ENCODE measurements at regions not wholly inside any gene's neighbourhood (a gene's known extent, or its start where the extent isn't known, plus 50 kb on each side); places are given as distances from the start of the nearest gene placed in this dataset.

DNA sequence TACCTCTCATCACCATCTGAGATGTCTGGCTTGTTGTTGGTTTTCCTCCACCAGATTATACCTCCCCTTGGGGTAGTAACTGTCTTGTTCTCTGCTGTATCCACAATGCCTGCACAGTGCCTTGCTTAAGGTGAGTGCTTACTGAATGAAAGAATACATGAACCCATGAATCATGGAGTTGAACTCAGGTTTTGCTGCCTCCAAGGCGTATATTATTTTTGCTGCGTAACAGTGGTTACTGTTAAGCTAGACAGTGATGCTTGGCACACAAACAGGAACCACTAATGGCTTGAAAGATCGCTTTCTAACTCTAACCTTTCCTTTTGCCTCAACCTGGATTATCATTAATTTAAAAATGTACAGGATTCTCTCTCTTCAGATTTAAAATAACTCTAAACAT is 695.8 kb downstream of the TOX3 start:
- ATAC-seq (no peak), DNase-seq (no peak)
- no peaks in the 10 kb centered on the region for H3K27me3 ChIP-seq
- intact Hi-C loops (cut with DNase I) = no loop called here
- no peaks in the 10 kb centered on the region for H3K36me3 ChIP-seq (replicated peaks in 1 of 2; ENCODE audit: insufficient read depth in 1 of 2, low read depth in 2 of 2)
- no peaks in the 10 kb centered on the region for H3K9me3 ChIP-seq
- WGBS, 2 donors = 86 to 89% methylated on average over 3 of the region's 3 CpGs
- TF ChIP-seq POLR2A (IDR thresholded peaks at IDR 0.05) = no peak
- TF ChIP-seq, protein P1, sequence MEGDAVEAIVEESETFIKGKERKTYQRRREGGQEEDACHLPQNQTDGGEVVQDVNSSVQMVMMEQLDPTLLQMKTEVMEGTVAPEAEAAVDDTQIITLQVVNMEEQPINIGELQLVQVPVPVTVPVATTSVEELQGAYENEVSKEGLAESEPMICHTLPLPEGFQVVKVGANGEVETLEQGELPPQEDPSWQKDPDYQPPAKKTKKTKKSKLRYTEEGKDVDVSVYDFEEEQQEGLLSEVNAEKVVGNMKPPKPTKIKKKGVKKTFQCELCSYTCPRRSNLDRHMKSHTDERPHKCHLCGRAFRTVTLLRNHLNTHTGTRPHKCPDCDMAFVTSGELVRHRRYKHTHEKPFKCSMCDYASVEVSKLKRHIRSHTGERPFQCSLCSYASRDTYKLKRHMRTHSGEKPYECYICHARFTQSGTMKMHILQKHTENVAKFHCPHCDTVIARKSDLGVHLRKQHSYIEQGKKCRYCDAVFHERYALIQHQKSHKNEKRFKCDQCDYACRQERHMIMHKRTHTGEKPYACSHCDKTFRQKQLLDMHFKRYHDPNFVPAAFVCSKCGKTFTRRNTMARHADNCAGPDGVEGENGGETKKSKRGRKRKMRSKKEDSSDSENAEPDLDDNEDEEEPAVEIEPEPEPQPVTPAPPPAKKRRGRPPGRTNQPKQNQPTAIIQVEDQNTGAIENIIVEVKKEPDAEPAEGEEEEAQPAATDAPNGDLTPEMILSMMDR (IDR thresholded peaks at IDR 0.05) = no peak
- H3K4me3 ChIP-seq = no peak overlapping the region
- H3K27ac ChIP-seq = no peak overlapping the region
- H3K4me1 ChIP-seq = no peaks in the 10 kb centered on the region

DNA sequence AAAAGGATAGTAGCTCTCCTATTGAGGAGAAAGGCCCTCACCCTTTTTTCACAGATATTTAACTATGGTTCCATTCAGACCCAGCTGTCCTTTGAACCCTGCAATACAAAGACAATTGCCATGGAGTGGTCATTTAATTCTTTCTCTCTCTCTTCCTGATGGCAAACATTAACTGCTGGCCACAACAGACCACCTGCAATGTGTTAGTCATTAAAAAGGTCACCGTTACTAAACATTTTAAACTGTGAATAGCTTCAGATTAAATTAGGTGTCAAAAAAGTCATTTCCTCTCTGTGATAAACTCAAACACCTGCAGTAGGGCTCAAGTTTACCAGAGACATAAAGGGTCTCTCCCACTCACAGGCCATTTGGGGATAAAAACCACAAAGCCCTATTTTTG is 697.2 kb downstream of the TOX3 start:
- TF ChIP-seq, protein P1 (IDR thresholded peaks at IDR 0.05) = no peak
- no peak for TF ChIP-seq POLR2A (IDR thresholded peaks at IDR 0.05)
- WGBS, 2 donors = 66 to 68% methylated on average over 1 of the region's 1 CpG
- Histone ChIP-seq H3K9me3 (no peaks in the 10 kb centered on the region), H3K27ac (no peak overlapping the region), H3K27me3 (no peaks in the 10 kb centered on the region), H3K4me3 (no peak overlapping the region), H3K36me3 (replicated peaks in 1 of 2; ENCODE audit: insufficient read depth in 1 of 2, low read depth in 2 of 2) (no peaks in the 10 kb centered on the region), H3K4me1 (no peaks in the 10 kb centered on the region)
- intact Hi-C loops (cut with DNase I) = no loop called here
- no peak for DNase-seq
- no peak for ATAC-seq

DNA sequence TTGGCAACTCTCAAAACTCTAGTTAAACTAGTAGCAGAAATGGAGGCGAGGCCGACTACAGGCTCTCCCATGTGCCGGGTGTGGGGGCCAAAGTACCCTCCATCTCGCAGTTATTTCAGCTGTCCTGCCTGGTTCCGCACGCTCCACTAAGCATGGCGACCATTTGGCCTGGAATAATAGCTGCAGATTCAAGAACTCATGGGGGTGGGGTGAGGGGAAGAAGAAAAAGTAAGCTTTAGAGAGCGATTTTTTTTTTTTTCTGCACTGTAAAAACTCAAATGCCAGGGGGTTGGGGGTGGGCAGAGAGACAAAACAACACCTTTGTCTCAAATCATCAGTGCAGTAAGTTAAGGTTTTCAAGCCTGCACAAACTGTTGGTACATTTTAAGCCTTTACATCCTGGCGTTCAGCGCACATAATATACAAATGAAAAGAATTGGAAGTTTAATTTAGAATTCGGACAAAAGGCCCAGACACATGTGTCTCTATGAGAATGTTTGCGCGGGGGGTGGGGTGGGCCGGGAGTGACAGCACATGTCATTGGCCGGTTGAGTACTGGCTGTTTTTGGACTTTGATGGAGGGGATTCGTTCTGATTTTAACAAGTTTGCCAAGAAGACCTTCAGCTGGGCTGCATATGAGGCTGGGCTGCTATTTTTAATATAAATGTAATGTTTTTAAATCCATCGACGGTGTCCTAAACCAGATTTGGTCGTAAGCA is 694.7 kb upstream of the SALL1 start:
- WGBS, 2 donors = 85 to 86% methylated on average over 19 of the region's 19 CpGs
- ATAC-seq (no peak), DNase-seq (no peak)
- Histone ChIP-seq H3K4me3 (no peak overlapping the region), H3K27me3 (no peaks in the 10 kb centered on the region), H3K36me3 (replicated peaks in 1 of 2; ENCODE audit: insufficient read depth in 1 of 2, low read depth in 2 of 2) (no peaks in the 10 kb centered on the region), H3K27ac (no peak overlapping the region), H3K4me1 (no peaks in the 10 kb centered on the region), H3K9me3 (no peaks in the 10 kb centered on the region)
- intact Hi-C loops (cut with DNase I) = no loop called here
- TF ChIP-seq, protein P1 (IDR thresholded peaks at IDR 0.05) = no peak
- no peak for TF ChIP-seq POLR2A (IDR thresholded peaks at IDR 0.05)

DNA sequence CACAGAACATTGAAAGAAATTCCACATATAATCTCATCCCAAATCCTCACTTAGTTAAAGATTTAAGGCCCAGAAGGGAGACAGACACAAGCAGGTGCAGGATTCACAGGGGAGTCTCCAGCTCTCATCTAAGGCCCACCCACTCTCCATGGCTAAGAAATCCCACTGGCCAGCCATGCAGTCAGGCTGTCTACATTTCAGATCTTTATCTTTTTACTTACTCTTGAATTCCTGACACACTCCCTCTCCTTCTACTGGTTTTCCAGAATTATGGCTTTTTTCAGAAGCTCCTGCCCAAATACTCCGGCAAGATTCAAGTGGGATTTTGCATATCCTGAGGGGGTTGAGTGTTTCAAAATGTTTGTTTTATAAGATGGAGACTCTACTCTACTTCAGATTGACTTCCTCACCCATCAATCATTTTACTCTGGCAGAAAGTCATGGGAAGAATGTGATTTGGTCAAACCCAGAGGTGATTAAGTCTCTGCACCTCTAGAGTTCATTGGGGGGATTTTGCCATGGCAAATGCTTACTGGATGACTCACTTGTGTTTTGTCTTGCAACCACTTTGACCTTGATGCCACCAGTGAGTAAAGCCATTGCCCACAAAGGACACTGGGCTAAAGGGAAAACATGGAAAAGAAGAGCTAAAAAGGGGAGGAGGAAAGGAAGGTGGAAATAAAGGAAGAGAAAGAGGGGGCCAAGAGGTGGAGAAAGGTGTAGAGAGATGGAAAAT is 688.8 kb upstream of the SALL1 start:
- ATAC-seq (no peak), DNase-seq (no peak)
- no peak overlapping the region for H3K4me3 ChIP-seq
- H3K27me3 ChIP-seq = no peaks in the 10 kb centered on the region
- H3K27ac ChIP-seq = no peak overlapping the region
- H3K36me3 ChIP-seq (replicated peaks in 1 of 2; ENCODE audit: insufficient read depth in 1 of 2, low read depth in 2 of 2) = no peaks in the 10 kb centered on the region
- no peaks in the 10 kb centered on the region for H3K4me1 ChIP-seq
- H3K9me3 ChIP-seq = no peaks in the 10 kb centered on the region
- WGBS, 2 donors = 28 to 52% methylated on average over 1 of the region's 1 CpG
- intact Hi-C loops (cut with DNase I) = no loop called here
- TF ChIP-seq, protein P1 (IDR thresholded peaks at IDR 0.05) = no peak
- TF ChIP-seq POLR2A (IDR thresholded peaks at IDR 0.05) = no peak
